Endothelial cell of umbilical vein (primary cell): ENCODE measurements at regions not wholly inside any gene's neighbourhood (a gene's known extent, or its start where the extent isn't known, plus 50 kb on each side); places are given as distances from the start of the nearest gene placed in this dataset.

Experiments
- BruUV-seq: library from RNA; stranded (reverse); fragments of 400-500 nt; replicated peaks from 2 replicates; lab custom pipeline; 2021; lab: Mats Ljungman, UMichigan
- CTCF ChIA-PET: fragments of 300-600, 350-600 bp; sonication (Branson Sonifier 250); formaldehyde crosslinking; loops from one replicate; lab custom pipeline; 2021; ENCODE audit warnings: antibody characterized with exemption, inconsistent platforms; lab: Charles Lee
- POLR2A ChIA-PET: fragments of 300-600, 350-600 bp; sonication (Branson Sonifier 250); formaldehyde crosslinking; loops from one replicate; lab custom pipeline; 2021; ENCODE audit warnings: antibody characterized with exemption, inconsistent platforms; lab: Charles Lee
- DNase-seq: peaks from one replicate; pipeline ENCODE4 v3.0.0-alpha.2; 2011; ENCODE audit warnings: low read depth, low spot score
- FAIRE-seq: peaks from 2 replicates; lab custom pipeline; 2011; peaks lifted over from hg19 to GRCh38; lab: Jason Lieb, UNC
- H2AFZ ChIP-seq: 2 replicates; pipeline ENCODE4 v1.6.0; 2012; ENCODE audit warnings: low read depth, low read length, control low read depth, inconsistent platforms
- H3K27ac ChIP-seq: 2 replicates; pipeline ENCODE4 v1.5.1; 2011; ENCODE audit warnings: low read depth, mild to moderate bottlenecking, control low read depth, low read length, moderate library complexity; ENCODE audit not compliant: insufficient read depth
- H3K27me3 ChIP-seq, 2 experiments: 2 replicates each; pipeline versions ENCODE4 v1.6.0 to v1.6.1; 2011; ENCODE audit warnings: low read length in 2 of 2, mixed read lengths in 1 of 2; ENCODE audit not compliant: control insufficient read depth in 2 of 2, insufficient read depth in 2 of 2
- H3K36me3 ChIP-seq, 2 experiments: 2 replicates in 1 of 2; 3 replicates in 1 of 2; pipeline ENCODE4 v1.5.1; 2011; ENCODE audit warnings: low read length in 2 of 2, mild to moderate bottlenecking in 1 of 2, moderate library complexity in 1 of 2; ENCODE audit not compliant: control insufficient read depth in 2 of 2, insufficient read depth in 2 of 2; ENCODE audit errors: extremely low read depth in 1 of 2
- H3K4me1 ChIP-seq: 3 replicates; pipeline ENCODE4 v1.5.1; 2011; ENCODE audit warnings: mild to moderate bottlenecking, low read length; ENCODE audit not compliant: control insufficient read depth, insufficient read depth; ENCODE audit errors: extremely low read depth
- H3K4me2 ChIP-seq: 2 replicates; pipeline ENCODE4 v1.6.1; 2011; ENCODE audit warnings: low read length, control low read depth, mixed read lengths; ENCODE audit not compliant: insufficient read depth
- H3K4me3 ChIP-seq, 3 experiments: fragments of 200-600 bp in 1 of 3; sonication (generic), shearing (Covaris generic) in 1 of 3; replicated peaks in 1 of 3; 2 replicates each; pipeline ENCODE4 v1.5.1; 2011 to 2016; ENCODE audit warnings: control low read depth in 3 of 3, low read length in 3 of 3, mild to moderate bottlenecking in 2 of 3, inconsistent platforms in 1 of 3, low read depth in 1 of 3, moderate library complexity in 1 of 3; ENCODE audit not compliant: insufficient read depth in 1 of 3
- H3K79me2 ChIP-seq: 2 replicates; pipeline ENCODE4 v1.6.0; 2012; ENCODE audit warnings: low read length, inconsistent platforms; ENCODE audit not compliant: control insufficient read depth, insufficient read depth
- H3K9ac ChIP-seq: replicated peaks from 2 replicates; pipeline ENCODE3; 2011; ENCODE audit warnings: low read length, control low read depth; ENCODE audit not compliant: insufficient read depth; ENCODE audit errors: extremely low read depth
- H3K9me1 ChIP-seq: replicated peaks from 3 replicates; pipeline ENCODE4 v1.6.0; 2011; ENCODE audit warnings: mild to moderate bottlenecking, low read length; ENCODE audit not compliant: control insufficient read depth, insufficient read depth; ENCODE audit errors: extremely low read depth
- H3K9me3 ChIP-seq: replicated peaks from 2 replicates; pipeline ENCODE4 v1.5.1; 2012; ENCODE audit warnings: low read length, inconsistent platforms; ENCODE audit not compliant: control insufficient read depth, insufficient read depth
- H4K20me1 ChIP-seq: replicated peaks from 2 replicates; pipeline ENCODE3; 2011; ENCODE audit warnings: mild to moderate bottlenecking, low read length; ENCODE audit not compliant: control insufficient read depth, insufficient read depth; ENCODE audit errors: extremely low read depth
- EZH2 ChIP-seq: IDR thresholded peaks from 2 replicates; pipeline ENCODE4 v1.6.1; 2012; ENCODE audit warnings: borderline replicate concordance, low read depth, mild to moderate bottlenecking, moderate library complexity, low read length, inconsistent platforms; ENCODE audit not compliant: severe bottlenecking
- FOS ChIP-seq: IDR thresholded peaks from 2 replicates; pipeline ENCODE4 v1.6.1; 2011; ENCODE audit warnings: mild to moderate bottlenecking, low read length, moderate library complexity, borderline replicate concordance; ENCODE audit not compliant: insufficient read depth
- GATA2 ChIP-seq: IDR thresholded peaks from 2 replicates; pipeline ENCODE4 v1.7.0; 2011; ENCODE audit warnings: low read depth, mild to moderate bottlenecking, moderate library complexity, mixed read lengths, low read length; ENCODE audit not compliant: insufficient read length, insufficient read depth
- JUN ChIP-seq: IDR thresholded peaks from 2 replicates; pipeline ENCODE4 v1.6.1; 2011; ENCODE audit warnings: borderline replicate concordance, low read depth; ENCODE audit not compliant: insufficient read length, insufficient read depth
- MYC ChIP-seq: IDR thresholded peaks from one replicate; pipeline ENCODE4 v1.6.1; 2011; ENCODE audit warnings: mild to moderate bottlenecking, low read depth, low read length
- POLR2A ChIP-seq: IDR thresholded peaks from 2 replicates; pipeline ENCODE4 v1.6.1; 2012; ENCODE audit warnings: low read depth, mild to moderate bottlenecking, control low read depth, low read length
- POLR2AphosphoS5 ChIP-seq: IDR thresholded peaks from 2 replicates; pipeline ENCODE4 v1.6.1; 2012; ENCODE audit warnings: low read depth, mild to moderate bottlenecking, control low read depth, low read length, moderate library complexity; ENCODE audit not compliant: insufficient read depth
- dilution Hi-C: fragments of 300-500 bp; cut with MboI; formaldehyde crosslinking; loops from one replicate; pipeline ENCODE4 v1.15.0; 2019; ENCODE audit warnings: low sequenced_read_pairs; ENCODE audit not compliant: extremely low pct_ligation_motif_present
- intact Hi-C: fragments of 100-400 bp; cut with micrococcal nuclease; formaldehyde crosslinking; loops from one replicate; pipeline ENCODE4 v1.10.0; 2022
- TF ChIP-seq, protein P1 (sequence below): IDR thresholded peaks from 2 replicates; pipeline ENCODE4 v1.6.1; 2011; ENCODE audit not compliant: insufficient read depth, insufficient read length
- TF ChIP-seq, protein P2 (sequence below), 2 donors: IDR thresholded peaks; 1 replicate in 1 of 2; 2 replicates in 1 of 2; pipeline ENCODE4 v1.5.1; 2011; ENCODE audit warnings: low read length in 2 of 2, mild to moderate bottlenecking in 2 of 2, moderate library complexity in 2 of 2, control low read depth in 1 of 2, inconsistent platforms in 1 of 2, low read depth in 1 of 2; ENCODE audit not compliant: insufficient read depth in 1 of 2; ENCODE audit errors: extremely low read depth in 1 of 2

DNA sequence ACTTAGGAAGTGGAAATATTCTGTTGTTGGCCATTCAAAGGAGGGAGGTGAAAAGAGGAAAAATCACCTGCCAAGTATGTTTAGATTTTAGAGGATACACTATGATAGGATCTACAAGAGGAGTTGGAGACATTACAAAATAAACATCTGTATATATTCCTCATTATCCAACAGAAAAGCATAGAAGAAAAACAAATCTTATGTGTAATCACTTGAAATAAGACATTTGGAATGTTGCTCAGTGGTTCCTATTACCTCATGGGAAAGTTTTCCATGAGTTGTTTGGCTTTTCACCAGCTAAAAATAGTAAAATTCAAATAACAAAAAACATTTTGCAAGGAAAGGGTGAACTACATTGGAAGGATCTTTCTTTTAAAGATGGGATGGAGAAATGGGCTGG, 76.7 kb upstream of the CARMIL1 start:
- no peaks in the 10 kb centered on the region for H3K36me3 ChIP-seq
- dilution Hi-C loops: no loop called here
- CTCF ChIA-PET: interaction anchor here (1.3 kb wide), 1 partner anchor 21 kb away, joined by 7 read pairs; no protein-coding TSS in a partner anchor

More for the DNA sequence above, 76.7 kb upstream of the CARMIL1 start:
- no peak overlapping the region for H3K4me3 ChIP-seq
- no peaks in the 10 kb centered on the region for H3K79me2 ChIP-seq
- DNase-seq (peak; percentile 88), FAIRE-seq (no peak)
- H3K9me3 ChIP-seq: no peaks in the 10 kb centered on the region
- H3K27me3 ChIP-seq: no peaks in the 10 kb centered on the region
- no peak overlapping the region for H2AFZ ChIP-seq
- intact Hi-C loops: loop anchor here (1.0 kb wide), 1 partner anchor 9 kb away; no protein-coding TSS in a partner anchor
- no peak overlapping the region for H3K27ac ChIP-seq
- peaks cover 5% of the 10 kb centered on the region for H3K4me1 ChIP-seq
- H3K4me2 ChIP-seq: no peak overlapping the region
- POLR2A ChIA-PET: interaction anchor here (0.5 kb wide), 1 partner anchor 47 kb away, joined by 3 read pairs; no protein-coding TSS in a partner anchor
- no TSS peak for BruUV-seq
- no peaks in the 10 kb centered on the region for H3K9me1 ChIP-seq
- H4K20me1 ChIP-seq: no peaks in the 10 kb centered on the region
- TF ChIP-seq, protein P1, sequence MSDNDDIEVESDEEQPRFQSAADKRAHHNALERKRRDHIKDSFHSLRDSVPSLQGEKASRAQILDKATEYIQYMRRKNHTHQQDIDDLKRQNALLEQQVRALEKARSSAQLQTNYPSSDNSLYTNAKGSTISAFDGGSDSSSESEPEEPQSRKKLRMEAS: no peak
- no peak for TF ChIP-seq GATA2
- TF ChIP-seq JUN: no peak
- no peak for TF ChIP-seq POLR2A
- no peak for TF ChIP-seq POLR2AphosphoS5
- no peak for TF ChIP-seq FOS
- no peak for TF ChIP-seq EZH2
- TF ChIP-seq, protein P2, sequence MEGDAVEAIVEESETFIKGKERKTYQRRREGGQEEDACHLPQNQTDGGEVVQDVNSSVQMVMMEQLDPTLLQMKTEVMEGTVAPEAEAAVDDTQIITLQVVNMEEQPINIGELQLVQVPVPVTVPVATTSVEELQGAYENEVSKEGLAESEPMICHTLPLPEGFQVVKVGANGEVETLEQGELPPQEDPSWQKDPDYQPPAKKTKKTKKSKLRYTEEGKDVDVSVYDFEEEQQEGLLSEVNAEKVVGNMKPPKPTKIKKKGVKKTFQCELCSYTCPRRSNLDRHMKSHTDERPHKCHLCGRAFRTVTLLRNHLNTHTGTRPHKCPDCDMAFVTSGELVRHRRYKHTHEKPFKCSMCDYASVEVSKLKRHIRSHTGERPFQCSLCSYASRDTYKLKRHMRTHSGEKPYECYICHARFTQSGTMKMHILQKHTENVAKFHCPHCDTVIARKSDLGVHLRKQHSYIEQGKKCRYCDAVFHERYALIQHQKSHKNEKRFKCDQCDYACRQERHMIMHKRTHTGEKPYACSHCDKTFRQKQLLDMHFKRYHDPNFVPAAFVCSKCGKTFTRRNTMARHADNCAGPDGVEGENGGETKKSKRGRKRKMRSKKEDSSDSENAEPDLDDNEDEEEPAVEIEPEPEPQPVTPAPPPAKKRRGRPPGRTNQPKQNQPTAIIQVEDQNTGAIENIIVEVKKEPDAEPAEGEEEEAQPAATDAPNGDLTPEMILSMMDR (IDR thresholded peaks at IDR 0.05; ENCODE audit: extremely low read depth in 1 of 2, insufficient read depth in 1 of 2, low read depth in 1 of 2, low read length in 2 of 2): no peak
- no peak for TF ChIP-seq MYC
- no peak overlapping the region for H3K9ac ChIP-seq
